ENCODE measurements at regions not wholly inside any gene's neighbourhood (a gene's known extent, or its start where the extent isn't known, plus 50 kb on each side); places are given as distances from the start of the nearest gene placed in this dataset.

- no peak for DNase-seq
Measured at GRCh38 chr4:146998157-146998556, 52.5 kb upstream of the TTC29 start.

GRCh38 chr4:147003956-147004809 is 58.5 kb upstream of the TTC29 start:
- no peak for DNase-seq

GRCh38 chr4:147006229-147006628 is 60.6 kb upstream of the TTC29 start:
- DNase-seq: no peak

- no peak for DNase-seq
Measured at GRCh38 chr4:147009875-147010274, 64.2 kb upstream of the TTC29 start.

- no peak for DNase-seq
Measured at GRCh38 chr4:147011411-147011810, 65.7 kb upstream of the TTC29 start.

GRCh38 chr4:147012059-147012707 is 66.5 kb upstream of the TTC29 start:
- DNase-seq: no peak

- no peak for DNase-seq
Measured at GRCh38 chr4:147014946-147015345, 69.3 kb upstream of the TTC29 start.

- no peak for DNase-seq
Measured at GRCh38 chr4:147015491-147015890, 69.8 kb upstream of the TTC29 start.

- no peak for DNase-seq
Measured at GRCh38 chr4:147017081-147017480, 71.4 kb upstream of the TTC29 start.

GRCh38 chr4:147019091-147019490 is 73.4 kb upstream of the TTC29 start:
- DNase-seq: peak; percentile 3

- DNase-seq: no peak
Measured at GRCh38 chr4:147020456-147020855, 74.8 kb upstream of the TTC29 start.

GRCh38 chr4:147025042-147025441 is 79.4 kb upstream of the TTC29 start:
- no peak for DNase-seq

- DNase-seq: no peak
Measured at GRCh38 chr4:147029296-147029695, 83.6 kb upstream of the TTC29 start.

GRCh38 chr4:147034372-147034771 is 88.7 kb upstream of the TTC29 start:
- no peak for DNase-seq

GRCh38 chr4:147037069-147037468 is 91.4 kb upstream of the TTC29 start:
- no peak for DNase-seq

- no peak for DNase-seq
Measured at GRCh38 chr4:147039976-147040575, 94.4 kb upstream of the TTC29 start.

- DNase-seq: no peak
Measured at GRCh38 chr4:147040874-147041273, 95.2 kb upstream of the TTC29 start.

GRCh38 chr4:147041376-147041775 is 95.7 kb upstream of the TTC29 start:
- DNase-seq: no peak

GRCh38 chr4:147042046-147042445 is 96.4 kb upstream of the TTC29 start:
- DNase-seq: no peak

- no peak for DNase-seq
Measured at GRCh38 chr4:147044241-147044640, 98.6 kb upstream of the TTC29 start.

- no peak for DNase-seq
Measured at GRCh38 chr4:147049946-147050345, 104.3 kb upstream of the TTC29 start.

GRCh38 chr4:147050356-147050765 is 104.7 kb upstream of the TTC29 start:
- no peak for DNase-seq

GRCh38 chr4:147052361-147052760 is 106.7 kb upstream of the TTC29 start:
- no peak for DNase-seq

GRCh38 chr4:147054228-147054872 is 108.7 kb upstream of the TTC29 start:
- no peak for DNase-seq

Data from GDM1 (cell line).